Fibroblast of lung (primary cell): ENCODE measurements at regions not wholly inside any gene's neighbourhood (a gene's known extent, or its start where the extent isn't known, plus 50 kb on each side); places are given as distances from the start of the nearest gene placed in this dataset.
A peak's percentile ranks its signal among the peaks of the same experiment; 100 is the strongest.

Source experiments
- DNase-seq, 2 donors: peaks; one replicate each; pipeline versions ENCODE4 v3.0.0 to v3.0.0-alpha.2; 2010; ENCODE audit warnings: low read depth in 2 of 2
- H2AFZ ChIP-seq: 2 replicates; pipeline ENCODE4 v1.5.1; 2012; ENCODE audit warnings: low read length, control low read depth, inconsistent platforms
- H3K27ac ChIP-seq: 2 replicates; pipeline ENCODE4 v1.5.1; 2011; ENCODE audit warnings: low read length, control low read depth; ENCODE audit not compliant: insufficient read depth
- H3K27me3 ChIP-seq: 2 replicates; pipeline ENCODE4 v1.5.1; 2011; ENCODE audit warnings: mild to moderate bottlenecking, low read length; ENCODE audit not compliant: control insufficient read depth, insufficient read depth
- H3K36me3 ChIP-seq: 2 replicates; pipeline ENCODE4 v1.5.1; 2011; ENCODE audit warnings: low read length; ENCODE audit not compliant: control insufficient read depth, insufficient read depth
- H3K4me1 ChIP-seq: 2 replicates; pipeline ENCODE4 v1.5.1; 2011; ENCODE audit warnings: low read length; ENCODE audit not compliant: control insufficient read depth, insufficient read depth; ENCODE audit errors: extremely low read depth
- H3K4me2 ChIP-seq: 2 replicates; pipeline ENCODE4 v1.5.1; 2011; ENCODE audit warnings: low read length, control low read depth; ENCODE audit not compliant: insufficient read depth; ENCODE audit errors: extremely low read depth
- H3K4me3 ChIP-seq, 4 experiments: fragments of 200-600 bp in 1 of 4; sonication (generic) in 1 of 4; replicated peaks in 1 of 4; 2 replicates each; pipeline ENCODE4 v1.5.1; 2011 to 2016; ENCODE audit warnings: low read length in 4 of 4, low read depth in 3 of 4, mild to moderate bottlenecking in 3 of 4, control low read depth in 2 of 4, inconsistent platforms in 1 of 4, mixed read lengths in 1 of 4; ENCODE audit not compliant: insufficient read depth in 1 of 4; ENCODE audit errors: control extremely low read depth in 1 of 4
- H3K79me2 ChIP-seq: 2 replicates; pipeline ENCODE4 v1.5.1; 2012; ENCODE audit warnings: mild to moderate bottlenecking, low read length, inconsistent platforms; ENCODE audit not compliant: control insufficient read depth, insufficient read depth
- H3K9ac ChIP-seq: 2 replicates; pipeline ENCODE4 v1.5.1; 2011; ENCODE audit warnings: mild to moderate bottlenecking, low read length, control low read depth; ENCODE audit not compliant: insufficient read depth
- H3K9me3 ChIP-seq: 2 replicates; pipeline ENCODE4 v1.5.1; 2012; ENCODE audit warnings: low read depth, low read length; ENCODE audit not compliant: control insufficient read depth, insufficient read depth
- H4K20me1 ChIP-seq: 2 replicates; pipeline ENCODE4 v1.5.1; 2011; ENCODE audit warnings: low read length; ENCODE audit not compliant: control insufficient read depth, insufficient read depth; ENCODE audit errors: extremely low read depth
- EZH2 ChIP-seq: IDR thresholded peaks from 2 replicates; pipeline ENCODE4 v1.5.1; 2012; ENCODE audit warnings: low read length, control low read depth, mild to moderate bottlenecking; ENCODE audit errors: missing control alignments
- TF ChIP-seq, protein P1 (sequence below), 2 donors: IDR thresholded peaks in 1 of 2; conservative IDR thresholded peaks in 1 of 2; 1 replicate in 1 of 2; 2 replicates in 1 of 2; pipeline ENCODE4 v1.5.1; 2011 to 2012; ENCODE audit warnings: low read length in 2 of 2, control low read depth in 1 of 2, inconsistent platforms in 1 of 2, low read depth in 1 of 2, mild to moderate bottlenecking in 1 of 2

DNA sequence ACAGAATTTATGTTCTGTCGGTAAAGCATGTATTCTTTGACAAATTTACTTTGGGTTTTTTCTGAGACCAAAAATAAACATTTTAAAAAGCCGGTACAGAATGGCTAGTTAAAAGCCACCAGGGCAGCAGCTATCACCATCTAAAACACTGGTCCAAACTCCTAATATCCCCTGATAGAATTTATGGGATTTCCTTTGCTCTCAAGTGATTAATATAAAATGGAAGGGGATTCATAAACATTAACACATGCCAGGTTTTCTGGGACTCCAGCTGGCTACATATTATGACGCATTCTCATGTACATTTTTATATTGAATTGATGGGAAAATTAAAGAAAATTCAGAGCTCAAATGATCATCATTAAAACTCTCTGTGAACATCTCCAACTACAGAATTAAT, 640.8 kb downstream of the C12orf50 start:
- H3K27ac ChIP-seq = no peak overlapping the region
- H3K9me3 ChIP-seq = no peaks in the 10 kb centered on the region
- TF ChIP-seq, protein P1, sequence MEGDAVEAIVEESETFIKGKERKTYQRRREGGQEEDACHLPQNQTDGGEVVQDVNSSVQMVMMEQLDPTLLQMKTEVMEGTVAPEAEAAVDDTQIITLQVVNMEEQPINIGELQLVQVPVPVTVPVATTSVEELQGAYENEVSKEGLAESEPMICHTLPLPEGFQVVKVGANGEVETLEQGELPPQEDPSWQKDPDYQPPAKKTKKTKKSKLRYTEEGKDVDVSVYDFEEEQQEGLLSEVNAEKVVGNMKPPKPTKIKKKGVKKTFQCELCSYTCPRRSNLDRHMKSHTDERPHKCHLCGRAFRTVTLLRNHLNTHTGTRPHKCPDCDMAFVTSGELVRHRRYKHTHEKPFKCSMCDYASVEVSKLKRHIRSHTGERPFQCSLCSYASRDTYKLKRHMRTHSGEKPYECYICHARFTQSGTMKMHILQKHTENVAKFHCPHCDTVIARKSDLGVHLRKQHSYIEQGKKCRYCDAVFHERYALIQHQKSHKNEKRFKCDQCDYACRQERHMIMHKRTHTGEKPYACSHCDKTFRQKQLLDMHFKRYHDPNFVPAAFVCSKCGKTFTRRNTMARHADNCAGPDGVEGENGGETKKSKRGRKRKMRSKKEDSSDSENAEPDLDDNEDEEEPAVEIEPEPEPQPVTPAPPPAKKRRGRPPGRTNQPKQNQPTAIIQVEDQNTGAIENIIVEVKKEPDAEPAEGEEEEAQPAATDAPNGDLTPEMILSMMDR (conservative IDR thresholded peaks at IDR 0.05 in 1 of 2, IDR thresholded peaks at IDR 0.05 in 1 of 2; ENCODE audit: low read depth in 1 of 2, low read length in 2 of 2) = no peak
- no peak for TF ChIP-seq EZH2
- DNase-seq = peak in 1 of 2 donors; percentile 43
- no peaks in the 10 kb centered on the region for H3K79me2 ChIP-seq
- H4K20me1 ChIP-seq = no peaks in the 10 kb centered on the region
- H3K36me3 ChIP-seq = no peaks in the 10 kb centered on the region
- H3K9ac ChIP-seq = no peak overlapping the region
- no peak overlapping the region for H2AFZ ChIP-seq
- H3K4me1 ChIP-seq = no peaks in the 10 kb centered on the region
- no peak overlapping the region for H3K4me3 ChIP-seq
- no peaks in the 10 kb centered on the region for H3K27me3 ChIP-seq
- no peak overlapping the region for H3K4me2 ChIP-seq

DNA sequence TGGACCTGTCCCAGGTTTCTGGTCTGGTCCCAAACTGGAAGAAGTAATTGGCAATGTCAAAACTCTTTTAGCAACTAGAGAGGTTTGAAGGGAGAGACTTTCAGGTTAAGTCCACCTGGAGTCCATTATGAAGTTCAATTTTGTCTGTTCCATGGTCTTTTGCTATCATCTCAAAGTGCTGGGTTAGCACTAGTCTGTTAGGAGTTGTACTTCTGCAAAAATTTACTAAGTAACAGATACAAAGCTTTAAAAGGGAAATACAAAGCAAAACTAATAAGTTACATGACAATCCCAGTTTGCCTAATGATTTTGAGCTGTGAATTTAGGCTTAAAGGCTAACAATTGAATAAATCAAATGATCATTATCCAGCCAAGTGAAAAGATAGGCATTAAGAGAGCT, 643.9 kb downstream of the C12orf50 start:
- no peaks in the 10 kb centered on the region for H3K79me2 ChIP-seq

DNA sequence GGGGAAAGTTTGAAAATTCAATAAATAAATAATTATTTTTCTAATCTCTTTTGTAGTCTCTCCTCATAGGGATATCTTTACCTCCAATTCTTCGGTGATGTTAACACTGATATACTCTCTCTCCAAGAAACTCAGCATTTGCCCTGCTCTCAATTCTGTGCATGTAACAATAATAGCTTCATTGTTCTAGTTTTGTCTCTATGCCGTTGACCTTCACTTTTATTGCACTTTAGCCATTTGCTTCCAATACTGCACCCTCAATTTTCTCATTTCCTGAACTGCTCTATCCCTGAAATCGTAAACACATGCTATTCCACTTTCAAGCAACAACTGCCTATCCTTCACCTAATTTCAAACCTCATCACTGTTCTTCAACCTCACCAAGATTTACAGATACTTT, 645.0 kb downstream of the C12orf50 start:
- H3K9me3 ChIP-seq = no peaks in the 10 kb centered on the region
- H3K9ac ChIP-seq = no peak overlapping the region
- no peaks in the 10 kb centered on the region for H3K79me2 ChIP-seq
- no peaks in the 10 kb centered on the region for H3K36me3 ChIP-seq
- no peak overlapping the region for H2AFZ ChIP-seq
- no peaks in the 10 kb centered on the region for H3K4me1 ChIP-seq
- H3K4me2 ChIP-seq = no peak overlapping the region
- no peak for DNase-seq
- no peak overlapping the region for H3K4me3 ChIP-seq
- no peak overlapping the region for H3K27ac ChIP-seq
- no peaks in the 10 kb centered on the region for H3K27me3 ChIP-seq
- no peaks in the 10 kb centered on the region for H4K20me1 ChIP-seq
- no peak for TF ChIP-seq EZH2
- TF ChIP-seq, protein P1 (conservative IDR thresholded peaks at IDR 0.05 in 1 of 2, IDR thresholded peaks at IDR 0.05 in 1 of 2; ENCODE audit: low read depth in 1 of 2, low read length in 2 of 2) = no peak

More for the DNA sequence above, 643.9 kb downstream of the C12orf50 start:
- no peak for DNase-seq
- H3K27ac ChIP-seq = no peak overlapping the region
- H3K27me3 ChIP-seq = no peaks in the 10 kb centered on the region
- H3K4me3 ChIP-seq = no peak overlapping the region
- no peak for TF ChIP-seq EZH2
- TF ChIP-seq, protein P1 (conservative IDR thresholded peaks at IDR 0.05 in 1 of 2, IDR thresholded peaks at IDR 0.05 in 1 of 2; ENCODE audit: low read depth in 1 of 2, low read length in 2 of 2) = no peak
- H2AFZ ChIP-seq = no peak overlapping the region
- no peaks in the 10 kb centered on the region for H3K9me3 ChIP-seq
- no peaks in the 10 kb centered on the region for H3K36me3 ChIP-seq
- H3K4me2 ChIP-seq = no peak overlapping the region
- H3K9ac ChIP-seq = no peak overlapping the region
- no peaks in the 10 kb centered on the region for H3K4me1 ChIP-seq
- H4K20me1 ChIP-seq = no peaks in the 10 kb centered on the region
